Osteocyte (in vitro differentiated cells): ENCODE measurements at regions not wholly inside any gene's neighbourhood (a gene's known extent, or its start where the extent isn't known, plus 50 kb on each side); places are given as distances from the start of the nearest gene placed in this dataset.
"Not testable (repeated sequence)": the region's sequence is repeated elsewhere in the genome, so short reads cannot be mapped to it uniquely, and the experiment has no call there.

Source experiments
- DNase-seq: peaks from one replicate; pipeline ENCODE4 v3.0.0; 2021; ENCODE audit warnings: mixed read lengths; ENCODE audit not compliant: unreplicated experiment; ENCODE audit errors: extremely low spot score
- H3K27ac Mint-ChIP-seq: one replicate; pipeline ENCODE4 v1.8.0; 2021; ENCODE audit warnings: mild to moderate bottlenecking, mixed read lengths; ENCODE audit not compliant: unreplicated experiment
- H3K27me3 Mint-ChIP-seq: one replicate; pipeline ENCODE4 v1.8.0; 2021; ENCODE audit warnings: mixed read lengths; ENCODE audit not compliant: unreplicated experiment
- H3K36me3 Mint-ChIP-seq: one replicate; pipeline ENCODE4 v1.8.0; 2021; ENCODE audit warnings: mixed read lengths; ENCODE audit not compliant: unreplicated experiment
- H3K4me1 Mint-ChIP-seq: one replicate; pipeline ENCODE4 v1.8.0; 2021; ENCODE audit warnings: mixed read lengths; ENCODE audit not compliant: unreplicated experiment
- H3K4me3 Mint-ChIP-seq: one replicate; pipeline ENCODE4 v1.8.0; 2021; ENCODE audit warnings: mild to moderate bottlenecking, moderate library complexity, mixed read lengths; ENCODE audit not compliant: unreplicated experiment
- H3K9me3 Mint-ChIP-seq: one replicate; pipeline ENCODE4 v1.8.0; 2021; ENCODE audit warnings: mixed read lengths; ENCODE audit not compliant: unreplicated experiment
- CTCF ChIP-seq: fragments of 200-600 bp; sonication (generic); IDR thresholded peaks from 2 replicates; pipeline ENCODE4 v1.5.0; 2021; ENCODE audit warnings: antibody characterized with exemption, mild to moderate bottlenecking, moderate library complexity

DNA sequence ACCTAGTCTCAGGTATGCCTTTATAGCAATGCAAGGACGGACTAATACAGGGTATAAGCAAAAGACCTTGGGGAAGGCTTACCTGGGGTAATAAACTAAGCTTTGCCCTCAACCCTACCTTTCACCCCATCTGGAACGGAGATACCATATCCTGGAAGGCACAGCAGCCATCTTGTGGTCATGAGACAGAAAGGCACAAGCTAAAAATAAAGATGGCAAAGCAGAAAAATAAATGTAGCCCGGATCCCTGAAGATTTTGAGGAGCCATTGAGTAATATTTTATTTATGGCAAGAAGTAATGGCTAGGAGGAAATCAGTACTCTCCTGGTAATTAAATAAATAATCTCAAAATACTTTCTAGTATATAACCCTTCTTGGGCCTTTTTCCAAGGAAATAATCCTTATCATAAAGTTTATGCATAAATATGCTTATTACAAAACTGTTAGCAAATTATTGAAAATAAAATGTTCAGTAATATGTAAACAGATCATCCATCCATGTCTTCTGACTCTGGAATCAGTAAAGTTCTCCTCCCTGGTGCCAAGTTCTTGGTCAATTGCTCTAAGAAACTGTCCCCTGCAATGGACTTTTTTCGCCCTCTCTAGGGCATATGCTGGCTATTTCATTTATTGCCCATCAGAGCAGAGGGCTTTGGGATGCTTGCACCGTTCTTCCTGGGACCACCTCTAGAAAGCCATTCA lies 198.7 kb downstream of the SPP2 start:
- Mint-ChIP-seq H3K9me3 (no peaks in the 10 kb centered on the region), H3K36me3 (no peaks in the 10 kb centered on the region), H3K27me3 (no peaks in the 10 kb centered on the region), H3K27ac (peak overlapping the region; percentile 56), H3K4me3 (no peak overlapping the region), H3K4me1 (peaks cover 63% of the 10 kb centered on the region)
- peak; percentile 11 for TF ChIP-seq CTCF
- no peak for DNase-seq

DNA sequence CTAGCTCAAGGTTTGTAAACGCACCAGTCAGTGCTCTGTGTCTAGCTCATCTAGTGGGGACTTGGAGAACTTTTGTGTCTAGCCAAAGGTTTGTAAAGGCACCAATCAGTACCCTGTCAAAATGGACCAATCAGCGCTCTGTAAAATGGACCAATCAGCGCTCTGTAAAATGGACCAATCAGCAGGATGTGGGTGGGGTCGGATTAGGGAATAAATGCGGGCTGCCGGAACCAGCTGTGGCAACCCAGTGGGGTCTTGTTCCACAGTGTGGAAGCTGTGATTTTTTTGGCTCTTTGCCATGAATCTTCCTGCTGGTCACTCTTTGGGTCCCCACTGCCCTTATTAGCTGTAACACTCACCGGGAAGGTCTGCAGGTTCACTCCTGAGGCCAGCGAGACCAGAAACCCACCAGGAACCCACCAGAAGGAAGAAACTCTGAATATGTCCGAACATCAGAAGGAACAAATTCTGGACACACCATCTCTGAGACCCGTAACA lies 197.8 kb downstream of the SPP2 start:
- H3K4me3 Mint-ChIP-seq, DNase-seq, H3K27ac Mint-ChIP-seq, H3K9me3 Mint-ChIP-seq, H3K27me3 Mint-ChIP-seq, H3K36me3 Mint-ChIP-seq: not testable (repeated sequence)
- peaks cover 73% of the 10 kb centered on the region for H3K4me1 Mint-ChIP-seq

- Mint-ChIP-seq H3K4me3 (no peak overlapping the region), H3K27me3 (no peaks in the 10 kb centered on the region), H3K9me3 (no peaks in the 10 kb centered on the region), H3K4me1 (peaks cover 76% of the 10 kb centered on the region), H3K27ac (no peak overlapping the region), H3K36me3 (no peaks in the 10 kb centered on the region)
- TF ChIP-seq CTCF, result no peak
- DNase-seq, result no peak
Observed at GRCh38 chr2:234247453-234248180, 197.1 kb downstream of the SPP2 start.

- H3K27ac Mint-ChIP-seq, result peak overlapping the region; percentile 72
- peaks cover 69% of the 10 kb centered on the region for H3K4me1 Mint-ChIP-seq
- H3K9me3 Mint-ChIP-seq, result no peaks in the 10 kb centered on the region
- no peak for DNase-seq
- TF ChIP-seq CTCF, result no peak
- H3K4me3 Mint-ChIP-seq, result no peak overlapping the region
- H3K36me3 Mint-ChIP-seq, result no peaks in the 10 kb centered on the region
- no peaks in the 10 kb centered on the region for H3K27me3 Mint-ChIP-seq
Observed at GRCh38 chr2:234245945-234246344, 195.4 kb downstream of the SPP2 start.

DNA sequence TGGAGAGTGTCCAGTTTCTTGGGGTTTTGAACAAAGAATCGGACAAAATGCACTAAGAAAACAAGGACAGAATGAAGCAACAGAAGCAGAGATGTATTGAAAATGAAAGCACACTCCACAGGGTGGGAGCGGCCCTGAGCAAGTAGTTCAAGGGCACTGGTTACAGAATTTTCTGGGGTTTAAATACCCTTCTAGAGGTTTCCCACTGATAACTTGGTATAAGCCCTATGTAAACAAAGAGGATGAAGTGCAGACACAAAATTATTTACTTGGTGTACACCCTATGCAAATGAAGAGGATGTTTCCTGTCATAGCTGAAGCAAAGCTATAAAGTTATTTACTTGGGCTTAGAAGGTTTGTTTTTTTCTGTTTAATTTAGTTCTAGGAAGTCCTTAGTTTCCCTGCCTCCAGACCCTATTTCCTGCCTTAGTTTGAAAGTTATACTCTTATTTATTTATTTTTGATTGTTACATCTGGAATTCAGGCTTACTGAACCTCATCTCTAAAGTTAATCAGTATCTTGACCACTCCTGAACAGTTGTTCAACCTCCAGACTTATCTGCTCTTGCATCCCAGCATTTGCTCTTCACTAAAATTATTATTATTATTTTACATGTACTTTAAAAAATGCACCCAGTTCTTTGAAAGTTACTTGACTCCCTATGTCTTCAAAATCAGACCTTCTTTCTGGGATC lies 193.5 kb downstream of the SPP2 start:
- peak overlapping the region; percentile 98 for H3K27ac Mint-ChIP-seq

More for the DNA sequence above, 193.5 kb downstream of the SPP2 start:
- no peak for TF ChIP-seq CTCF
- DNase-seq, result no peak
- Mint-ChIP-seq H3K36me3 (no peaks in the 10 kb centered on the region), H3K9me3 (peaks cover under 1% of the 10 kb centered on the region), H3K4me1 (peaks cover 52% of the 10 kb centered on the region), H3K27me3 (no peaks in the 10 kb centered on the region), H3K4me3 (peak overlapping the region; percentile 70)
